Mucosa of descending colon (tissue), 3 donors: ENCODE measurements at regions not wholly inside any gene's neighbourhood (a gene's known extent, or its start where the extent isn't known, plus 50 kb on each side); places are given as distances from the start of the nearest gene placed in this dataset.

Source experiments
- ATAC-seq: fragments of 200-7000 bp; cut with Tn5 transposase; one replicate; pipeline ENCODE4 v1.9.1; 2020; ENCODE audit warnings: mild to moderate bottlenecking, moderate library complexity
- DNase-seq, 3 donors: peaks; one replicate each; pipeline ENCODE4 v3.0.0-alpha.2; 2020
- H3K36me3 ChIP-seq: fragments of 200-600 bp; one replicate; pipeline ENCODE4 v1.8.0; 2021; ENCODE audit warnings: low read depth, mild to moderate bottlenecking
- H3K4me1 ChIP-seq: fragments of 200-600 bp; one replicate; pipeline ENCODE4 v1.8.0; 2021; ENCODE audit warnings: low read depth, mild to moderate bottlenecking
- H3K4me3 ChIP-seq: fragments of 200-600 bp; one replicate; pipeline ENCODE4 v1.8.0; 2021; ENCODE audit warnings: mild to moderate bottlenecking
- H3K9me3 ChIP-seq: fragments of 200-600 bp; one replicate; pipeline ENCODE4 v1.8.0; 2021; ENCODE audit warnings: mild to moderate bottlenecking
- CTCF ChIP-seq: fragments of 200-600 bp; IDR thresholded peaks from one replicate; pipeline ENCODE4 v1.8.0; 2022; ENCODE audit warnings: antibody characterized with exemption, mild to moderate bottlenecking
- intact Hi-C, 2 donors: fragments of 100-400 bp; cut with DNase I in 1 of 2; cut with micrococcal nuclease in 1 of 2; formaldehyde crosslinking; loops; one replicate each; pipeline versions ENCODE4 v1.11.0 to v1.11.1; 2022; cut with DNase I, micrococcal nuclease
- donor health status: DM: no; HTN: no; CAD: no; lungs with moderate emphysema.
- donor health status: DM: no; HTN: no; CAD: no.
- donor health status: DM: no; HTN: yes; CAD: no.

- DNase-seq (peak; percentile 51 to 69 (median 64)), ATAC-seq (peak; percentile 80)
- TF ChIP-seq CTCF = no peak
- no peaks in the 10 kb centered on the region for H3K4me1 ChIP-seq
- H3K9me3 ChIP-seq = no peaks in the 10 kb centered on the region
- H3K4me3 ChIP-seq = no peak overlapping the region
- intact Hi-C loops = no loop called here
- H3K36me3 ChIP-seq = no peaks in the 10 kb centered on the region
Observed at GRCh38 chr1:208298593-208299269, 54.5 kb upstream of the PLXNA2 start.

- H3K4me1 ChIP-seq = no peaks in the 10 kb centered on the region
- no peak overlapping the region for H3K4me3 ChIP-seq
- no peaks in the 10 kb centered on the region for H3K9me3 ChIP-seq
- H3K36me3 ChIP-seq = no peaks in the 10 kb centered on the region
- DNase-seq (peak in 1 of 3 donors; percentile 29), ATAC-seq (no peak)
- no peak for TF ChIP-seq CTCF
- intact Hi-C loops = no loop called here
Observed at GRCh38 chr1:208300084-208300770, 56.0 kb upstream of the PLXNA2 start.

GRCh38 chr1:208302699-208303238 lies 58.6 kb upstream of the PLXNA2 start:
- Histone ChIP-seq H3K36me3 (no peaks in the 10 kb centered on the region), H3K9me3 (no peaks in the 10 kb centered on the region), H3K4me3 (no peak overlapping the region), H3K4me1 (no peaks in the 10 kb centered on the region)
- DNase-seq (peak in 2 of 3 donors; percentile 48 to 57), ATAC-seq (peak; percentile 66)
- intact Hi-C loops = no loop called here
- TF ChIP-seq CTCF = no peak

GRCh38 chr1:208303743-208304712 lies 59.8 kb upstream of the PLXNA2 start:
- intact Hi-C loops = no loop called here
- DNase-seq = no peak
- no peak for ATAC-seq
- H3K36me3 ChIP-seq = no peaks in the 10 kb centered on the region
- H3K4me3 ChIP-seq = no peak overlapping the region
- no peaks in the 10 kb centered on the region for H3K9me3 ChIP-seq
- no peak for TF ChIP-seq CTCF
- no peaks in the 10 kb centered on the region for H3K4me1 ChIP-seq

GRCh38 chr1:208308221-208308620 lies 64.0 kb upstream of the PLXNA2 start:
- intact Hi-C loops = no loop called here
- ATAC-seq (no peak), DNase-seq (no peak)
- Histone ChIP-seq H3K36me3 (no peaks in the 10 kb centered on the region), H3K9me3 (no peaks in the 10 kb centered on the region), H3K4me1 (no peaks in the 10 kb centered on the region), H3K4me3 (no peak overlapping the region)
- TF ChIP-seq CTCF = no peak
